Adrenal gland (tissue), 5 donors: ENCODE measurements at regions not wholly inside any gene's neighbourhood (a gene's known extent, or its start where the extent isn't known, plus 50 kb on each side); places are given as distances from the start of the nearest gene placed in this dataset.

Source experiments
- CTCF ChIP-seq, 6 experiments: fragments of 450-650 bp in 4 of 6; fragments of 200-600 bp in 2 of 6; sonication (generic) in 1 of 6; IDR thresholded peaks; 1 replicate in 5 of 6; 2 replicates in 1 of 6; pipeline versions ENCODE4 v1.5.1 to v1.8.0; 2016 to 2021; ENCODE audit warnings: antibody characterized with exemption in 6 of 6, mild to moderate bottlenecking in 2 of 6, moderate library complexity in 1 of 6
- POLR2A ChIP-seq, 2 donors: fragments of 450-650 bp; IDR thresholded peaks; one replicate each; pipeline ENCODE4 v1.6.1; 2017; ENCODE audit warnings: antibody characterized with exemption in 2 of 2, mild to moderate bottlenecking in 2 of 2, moderate library complexity in 1 of 2
- donor health status: DM: no; HTN: no; CAD: no.

- TF ChIP-seq CTCF (IDR thresholded peaks at IDR 0.05) (no peak), POLR2A (IDR thresholded peaks at IDR 0.05) (no peak)
Measured at GRCh38 chr3:73175698-73176097, 114.2 kb downstream of the EBLN2 start.
